Transverse colon (tissue), 4 donors: ENCODE measurements at regions not wholly inside any gene's neighbourhood (a gene's known extent, or its start where the extent isn't known, plus 50 kb on each side); places are given as distances from the start of the nearest gene placed in this dataset.

Experiments used
- EP300 ChIP-seq: sonication (generic); formaldehyde crosslinking; IDR thresholded peaks from one replicate; pipeline ENCODE4 v1.6.1; 2017; ENCODE audit warnings: antibody characterized with exemption, low read depth
- POLR2A ChIP-seq: fragments of 450-650 bp; IDR thresholded peaks from one replicate; pipeline ENCODE4 v1.6.1; 2016; ENCODE audit warnings: antibody characterized with exemption, mild to moderate bottlenecking, moderate library complexity
- POLR2AphosphoS5 ChIP-seq, 3 donors: sonication (generic); formaldehyde crosslinking; IDR thresholded peaks; one replicate each; pipeline ENCODE4 v1.6.1; 2016; ENCODE audit warnings: antibody characterized with exemption in 3 of 3
- TF ChIP-seq, protein P1 (sequence below), 5 experiments: fragments of 200-600 bp in 3 of 5; fragments of 450-650 bp in 2 of 5; sonication (generic) in 3 of 5; IDR thresholded peaks; 1 replicate in 2 of 5; 2 replicates in 3 of 5; pipeline ENCODE4 v1.5.1; 2016 to 2017; ENCODE audit warnings: antibody characterized with exemption in 5 of 5, inconsistent platforms in 3 of 5, mild to moderate bottlenecking in 2 of 5, moderate library complexity in 1 of 5

DNA sequence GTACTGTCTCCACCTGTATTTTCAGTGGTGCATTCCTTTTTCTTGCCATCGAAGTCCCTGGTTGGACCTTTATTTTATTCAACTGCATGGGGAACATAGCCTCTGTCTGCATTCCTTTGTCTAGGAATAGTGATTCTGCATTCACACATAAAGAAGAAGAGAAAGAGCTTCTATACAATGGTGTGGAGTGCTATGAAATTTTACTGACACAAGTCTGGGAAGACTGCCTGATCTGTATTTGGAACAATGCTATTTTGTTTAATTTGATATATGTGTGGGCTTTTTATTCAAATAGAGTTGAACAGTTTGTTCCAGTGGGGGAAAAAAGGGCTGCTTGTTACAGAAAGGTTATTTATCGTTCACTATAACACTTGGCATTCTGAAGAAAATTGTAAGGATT lies 375.7 kb upstream of the POU3F2 start:
- TF ChIP-seq, protein P1, sequence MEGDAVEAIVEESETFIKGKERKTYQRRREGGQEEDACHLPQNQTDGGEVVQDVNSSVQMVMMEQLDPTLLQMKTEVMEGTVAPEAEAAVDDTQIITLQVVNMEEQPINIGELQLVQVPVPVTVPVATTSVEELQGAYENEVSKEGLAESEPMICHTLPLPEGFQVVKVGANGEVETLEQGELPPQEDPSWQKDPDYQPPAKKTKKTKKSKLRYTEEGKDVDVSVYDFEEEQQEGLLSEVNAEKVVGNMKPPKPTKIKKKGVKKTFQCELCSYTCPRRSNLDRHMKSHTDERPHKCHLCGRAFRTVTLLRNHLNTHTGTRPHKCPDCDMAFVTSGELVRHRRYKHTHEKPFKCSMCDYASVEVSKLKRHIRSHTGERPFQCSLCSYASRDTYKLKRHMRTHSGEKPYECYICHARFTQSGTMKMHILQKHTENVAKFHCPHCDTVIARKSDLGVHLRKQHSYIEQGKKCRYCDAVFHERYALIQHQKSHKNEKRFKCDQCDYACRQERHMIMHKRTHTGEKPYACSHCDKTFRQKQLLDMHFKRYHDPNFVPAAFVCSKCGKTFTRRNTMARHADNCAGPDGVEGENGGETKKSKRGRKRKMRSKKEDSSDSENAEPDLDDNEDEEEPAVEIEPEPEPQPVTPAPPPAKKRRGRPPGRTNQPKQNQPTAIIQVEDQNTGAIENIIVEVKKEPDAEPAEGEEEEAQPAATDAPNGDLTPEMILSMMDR (IDR thresholded peaks at IDR 0.05): no peak
- TF ChIP-seq POLR2AphosphoS5 (IDR thresholded peaks at IDR 0.05): no peak
- no peak for TF ChIP-seq POLR2A
- TF ChIP-seq EP300: no peak
